ENCODE measurements at regions not wholly inside any gene's neighbourhood (a gene's known extent, or its start where the extent isn't known, plus 50 kb on each side); places are given as distances from the start of the nearest gene placed in this dataset.

DNA sequence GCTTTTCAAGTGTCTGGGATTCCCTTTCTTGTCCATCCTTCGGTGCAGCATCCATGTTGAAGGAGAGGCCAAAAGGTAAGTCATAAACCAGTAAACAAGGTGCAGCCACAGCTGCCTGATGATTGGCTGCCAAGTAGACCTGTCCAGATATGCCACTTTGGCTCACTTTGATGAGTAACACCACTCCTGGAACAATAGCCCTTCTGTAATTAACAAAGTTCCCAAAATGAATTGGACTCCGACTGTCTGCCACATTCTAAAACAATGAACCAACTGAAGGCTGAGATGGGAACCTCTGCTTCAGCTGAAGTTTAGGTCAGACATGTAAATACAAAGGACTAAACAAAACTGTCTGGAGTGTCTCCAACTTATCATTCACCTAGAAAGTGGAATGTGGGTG is 82.2 kb upstream of the LGALSL start:
- Histone ChIP-seq H4K91ac (replicated peaks; ENCODE audit: insufficient read length, low read length) (no peak overlapping the region), H4K8ac (ENCODE audit: extremely low read depth, insufficient read depth, low read length) (no peak overlapping the region), H2AK5ac (ENCODE audit: low read depth, low read length) (no peak overlapping the region), H3K9me3 (ENCODE audit: insufficient read depth in 2 of 2, low read depth in 1 of 2, low read length in 1 of 2) (no peaks in the 10 kb centered on the region), H3K18ac (ENCODE audit: extremely low read depth, low read length) (no peak overlapping the region), H2BK15ac (ENCODE audit: low read length) (no peak overlapping the region), H3K23ac (ENCODE audit: insufficient read length) (no peak overlapping the region), H3K9ac (replicated peaks in 1 of 4; ENCODE audit: extremely low read depth in 1 of 4, low read depth in 3 of 4, low read length in 3 of 4) (no peak overlapping the region), H2AFZ (ENCODE audit: low read length) (no peak overlapping the region), H2BK20ac (ENCODE audit: low read length) (no peak overlapping the region), H3K79me1 (ENCODE audit: low read depth, low read length) (no peaks in the 10 kb centered on the region; the same call in 1 of the 2 replicates), H3K4me3 (ENCODE audit: extremely low read depth in 1 of 4, insufficient read depth in 2 of 4, low read depth in 3 of 4, low read length in 4 of 4) (no peak overlapping the region), H4K5ac (ENCODE audit: insufficient read length, low read depth, low read length) (no peak overlapping the region), H2BK120ac (replicated peaks; ENCODE audit: low read depth, low read length) (no peak overlapping the region), H3K4ac (replicated peaks; ENCODE audit: insufficient read length, low read depth, low read length) (no peak overlapping the region), H3K79me2 (ENCODE audit: control insufficient read depth in 1 of 2, insufficient read depth in 2 of 2, low read length in 2 of 2) (no peaks in the 10 kb centered on the region), H3K56ac (replicated peaks; ENCODE audit: insufficient read length, low read depth, low read length) (no peak overlapping the region), H3K4me1 (replicated peaks in 1 of 4; ENCODE audit: control insufficient read depth in 3 of 4, insufficient read depth in 4 of 4, low read length in 3 of 4) (no peaks in the 10 kb centered on the region), H3K4me2 (ENCODE audit: insufficient read depth in 1 of 2, low read depth in 2 of 2, low read length in 2 of 2) (no peak overlapping the region), H3K27me3 (replicated peaks in 1 of 4; ENCODE audit: control insufficient read depth in 3 of 4, extremely low read depth in 1 of 4, insufficient read depth in 3 of 4, low read length in 3 of 4) (no peaks in the 10 kb centered on the region), H3K14ac (ENCODE audit: insufficient read length) (no peak overlapping the region), H2BK12ac (ENCODE audit: low read depth, low read length) (no peak overlapping the region), H3K23me2 (ENCODE audit: low read depth, low read length) (peaks cover 7% of the 10 kb centered on the region; the same call in 1 of the 2 replicates), H4K20me1 (replicated peaks in 1 of 2; ENCODE audit: control insufficient read depth in 1 of 2, insufficient read depth in 2 of 2, low read length in 2 of 2) (no peaks in the 10 kb centered on the region), H3K27ac (ENCODE audit: low read depth, low read length) (no peak overlapping the region), H3K36me3 (ENCODE audit: control insufficient read depth in 2 of 4, insufficient read depth in 4 of 4, low read length in 3 of 4) (no peaks in the 10 kb centered on the region), H2BK5ac (ENCODE audit: low read depth, low read length) (no peak overlapping the region)
- FAIRE-seq (no peak), DNase-seq (ENCODE audit: low read depth in 1 of 2, low spot score in 2 of 2) (no peak)
- ChIA-PET CTCF (ENCODE audit: partially characterized antibody) (interaction anchor here (0.8 to 3.6 kb wide), 5 partner anchors 9 to 133 kb away, joined by 3 to 25 read pairs (median 4); no protein-coding TSS in a partner anchor), POLR2A (ENCODE audit: partially characterized antibody) (no interaction called here)
- TF ChIP-seq CEBPB (IDR thresholded peaks at IDR 0.05; ENCODE audit: low read depth, low read length) = no peak
- no peak for TF ChIP-seq RXRA (IDR thresholded peaks at IDR 0.05; ENCODE audit: insufficient read depth, low read depth, low read length)
- no peak for TF ChIP-seq CREB1 (IDR thresholded peaks at IDR 0.05)
- TF ChIP-seq RNF2 (IDR thresholded peaks at IDR 0.05; ENCODE audit: borderline replicate concordance, low read depth, low read length, missing control alignments, poor library complexity, severe bottlenecking) = no peak
- no peak for TF ChIP-seq ASH2L (IDR thresholded peaks at IDR 0.05; ENCODE audit: low read length)
- TF ChIP-seq POLR2A (IDR thresholded peaks at IDR 0.05; ENCODE audit: control extremely low read depth in 1 of 2, low read depth in 2 of 2, low read length in 2 of 2) = no peak
- no peak for TF ChIP-seq SP4 (IDR thresholded peaks at IDR 0.05; ENCODE audit: low read length)
- no peak for TF ChIP-seq TCF12 (IDR thresholded peaks at IDR 0.05; ENCODE audit: low read depth, low read length)
- TF ChIP-seq BCL11A (IDR thresholded peaks at IDR 0.05; ENCODE audit: low read depth in 2 of 2, low read length in 2 of 2) = no peak
- TF ChIP-seq GTF2F1 (IDR thresholded peaks at IDR 0.05; ENCODE audit: borderline replicate concordance, low read depth, low read length) = no peak
- TF ChIP-seq NRF1 (IDR thresholded peaks at IDR 0.05; ENCODE audit: low read depth, low read length) = no peak
- no peak for TF ChIP-seq JUN (IDR thresholded peaks at IDR 0.05; ENCODE audit: low read depth, low read length)
- no peak for TF ChIP-seq MAFK (IDR thresholded peaks at IDR 0.05; ENCODE audit: low read depth, low read length)
- no peak for TF ChIP-seq CHD1 (IDR thresholded peaks at IDR 0.05; ENCODE audit: low read depth, low read length)
- no peak for TF ChIP-seq CBX5 (IDR thresholded peaks at IDR 0.05; ENCODE audit: low read depth, low read length)
- WGBS, 2 experiments (ENCODE audit: extremely low coverage in 1 of 2, insufficient coverage in 1 of 2, insufficient read length in 1 of 2, insufficient replicate concordance in 2 of 2, low coverage in 1 of 2, low lambda C conversion rate in 2 of 2, missing lambda C conversion rate in 1 of 2) = 91% methylated on average over 2 of the region's 2 CpGs; no CpG with 5 or more reads in 1 of the 2 experiments

All from H1 (cell line).